GM23338 (cell line): ENCODE measurements at regions not wholly inside any gene's neighbourhood (a gene's known extent, or its start where the extent isn't known, plus 50 kb on each side); places are given as distances from the start of the nearest gene placed in this dataset.

Experiments used
- ATAC-seq: fragments of 200-7000 bp; cut with Tn5 transposase; 3 replicates; pipeline ENCODE4 v1.9.1; 2020
- DNase-seq: peaks from one replicate; pipeline ENCODE4 v3.0.0-alpha.2; 2015; ENCODE audit warnings: low spot score
- H2AFZ ChIP-seq: fragments of 200-600 bp; sonication (generic); 2 replicates; pipeline ENCODE4 v1.8.0; 2016; ENCODE audit warnings: antibody characterized with exemption, mild to moderate bottlenecking, moderate library complexity
- H3F3A ChIP-seq: fragments of 200-600 bp; sonication (generic); replicated peaks from 2 replicates; pipeline ENCODE4 v1.8.0; 2017; ENCODE audit warnings: antibody characterized with exemption, mixed run types, low read depth
- H3K27ac ChIP-seq: fragments of 200-600 bp; sonication (generic); 2 replicates; pipeline ENCODE4 v1.6.1; 2016; ENCODE audit warnings: low read depth
- H3K27me3 ChIP-seq: fragments of 200-600 bp; sonication (generic); 2 replicates; pipeline ENCODE4 v1.8.0; 2016; ENCODE audit warnings: mild to moderate bottlenecking, mixed run types, moderate library complexity; ENCODE audit not compliant: insufficient read depth
- H3K36me3 ChIP-seq: fragments of 200-600 bp; sonication (generic); 2 replicates; pipeline ENCODE4 v1.8.0; 2016; ENCODE audit warnings: mild to moderate bottlenecking; ENCODE audit not compliant: insufficient read depth
- H3K4me1 ChIP-seq: fragments of 200-600 bp; sonication (generic); 2 replicates; pipeline ENCODE4 v1.8.0; 2016; ENCODE audit warnings: mild to moderate bottlenecking, moderate library complexity; ENCODE audit not compliant: insufficient read depth
- H3K4me2 ChIP-seq: fragments of 200-600 bp; sonication (generic); 2 replicates; pipeline ENCODE4 v1.7.1; 2017; ENCODE audit warnings: mixed run types
- H3K4me3 ChIP-seq: fragments of 200-600 bp; sonication (generic); 2 replicates; pipeline ENCODE4 v1.6.1; 2016; ENCODE audit warnings: mixed run types
- H3K79me2 ChIP-seq: fragments of 200-600 bp; sonication (generic); replicated peaks from 2 replicates; pipeline ENCODE4 v1.8.0; 2017; ENCODE audit warnings: mild to moderate bottlenecking; ENCODE audit not compliant: insufficient read depth
- H3K9me2 ChIP-seq: fragments of 200-600 bp; sonication (generic); 2 replicates; pipeline ENCODE4 v1.8.0; 2017; ENCODE audit not compliant: insufficient read depth
- H4K20me1 ChIP-seq: fragments of 200-600 bp; sonication (generic); replicated peaks from 2 replicates; pipeline ENCODE4 v1.8.0; 2017; ENCODE audit warnings: mild to moderate bottlenecking; ENCODE audit not compliant: insufficient read depth
- H3K27ac Mint-ChIP-seq: 2 replicates; pipeline ENCODE4 v1.8.0; 2020; ENCODE audit warnings: inconsistent platforms, mild to moderate bottlenecking, moderate library complexity, mixed read lengths
- H3K27me3 Mint-ChIP-seq: 3 replicates; pipeline ENCODE4 v1.8.0; 2022; ENCODE audit warnings: low read depth, mild to moderate bottlenecking, moderate library complexity, mixed read lengths, inconsistent platforms; ENCODE audit not compliant: insufficient read depth, poor library complexity
- H3K36me3 Mint-ChIP-seq: 3 replicates; pipeline ENCODE4 v1.8.0; 2021; ENCODE audit warnings: low read depth, mild to moderate bottlenecking, inconsistent platforms, moderate library complexity, mixed read lengths
- H3K4me1 Mint-ChIP-seq: 3 replicates; pipeline ENCODE4 v1.8.0; 2020; ENCODE audit warnings: mild to moderate bottlenecking, inconsistent platforms, mixed read lengths
- H3K4me3 Mint-ChIP-seq: 3 replicates; pipeline ENCODE4 v1.8.0; 2021; ENCODE audit warnings: moderate library complexity, mild to moderate bottlenecking, inconsistent platforms, mixed read lengths
- H3K9me3 Mint-ChIP-seq: 3 replicates; pipeline ENCODE4 v1.8.0; 2020; ENCODE audit warnings: moderate library complexity, mild to moderate bottlenecking, inconsistent platforms, mixed read lengths
- CREB1 ChIP-seq: fragments of 250-450 bp; sonication (Bioruptor Pico); IDR thresholded peaks from 2 replicates; pipeline ENCODE4 v1.5.0; 2020; ENCODE audit warnings: low read depth, mild to moderate bottlenecking, moderate library complexity
- ETS1 ChIP-seq: IDR thresholded peaks from 2 replicates; pipeline ENCODE4 v1.6.1; 2016; ENCODE audit warnings: antibody characterized with exemption
- EZH2 ChIP-seq: fragments of 200-600 bp; sonication (generic); IDR thresholded peaks from one replicate; pipeline ENCODE4 v1.8.0; 2017; ENCODE audit warnings: antibody characterized with exemption, mild to moderate bottlenecking, low read depth; ENCODE audit not compliant: unreplicated experiment
- EZH2phosphoT487 ChIP-seq: fragments of 200-600 bp; sonication (generic); IDR thresholded peaks from one replicate; pipeline ENCODE4 v1.8.1; 2018; ENCODE audit warnings: antibody characterized with exemption; ENCODE audit not compliant: unreplicated experiment
- JUNB ChIP-seq: IDR thresholded peaks from one replicate; pipeline ENCODE4 v1.6.1; 2016; ENCODE audit warnings: antibody characterized with exemption; ENCODE audit not compliant: unreplicated experiment
- NANOG ChIP-seq: IDR thresholded peaks from 2 replicates; pipeline ENCODE4 v1.6.1; 2016; ENCODE audit warnings: antibody characterized with exemption, borderline replicate concordance
- POLR2AphosphoS5 ChIP-seq: IDR thresholded peaks from 2 replicates; pipeline ENCODE4 v1.6.1; 2016; ENCODE audit warnings: antibody characterized with exemption, low read depth
- REST ChIP-seq: IDR thresholded peaks from one replicate; pipeline ENCODE4 v1.6.1; 2018; ENCODE audit warnings: antibody characterized with exemption; ENCODE audit not compliant: unreplicated experiment
- STAT1 ChIP-seq: IDR thresholded peaks from one replicate; pipeline ENCODE4 v1.6.1; 2016; ENCODE audit warnings: antibody characterized with exemption; ENCODE audit not compliant: unreplicated experiment
- ZNF114 ChIP-seq: fragments of 250-450 bp; sonication (Bioruptor Pico); IDR thresholded peaks from 2 replicates; pipeline ENCODE4 v1.5.0; 2020; ENCODE audit warnings: mild to moderate bottlenecking, moderate library complexity
- ZNF331 ChIP-seq: fragments of 250-450 bp; sonication (Bioruptor Pico); IDR thresholded peaks from 2 replicates; pipeline ENCODE4 v1.5.0; 2020; ENCODE audit warnings: low read depth, mild to moderate bottlenecking, moderate library complexity
- ZNF462 ChIP-seq: fragments of 250-450 bp; sonication (Bioruptor Pico); IDR thresholded peaks from 2 replicates; pipeline ENCODE4 v1.5.0; 2020; ENCODE audit warnings: mild to moderate bottlenecking, moderate library complexity

GRCh38 chr1:78359666-78360065, 131.1 kb upstream of the PTGFR start:
- ATAC-seq (no peak), DNase-seq (no peak)
- Mint-ChIP-seq H3K27ac (no peak overlapping the region), H3K4me3 (no peak overlapping the region), H3K36me3 (no peaks in the 10 kb centered on the region), H3K4me1 (no peaks in the 10 kb centered on the region), H3K27me3 (peaks cover 3% of the 10 kb centered on the region), H3K9me3 (no peaks in the 10 kb centered on the region)
- Histone ChIP-seq H3K9me2 (no peaks in the 10 kb centered on the region), H3K4me1 (no peaks in the 10 kb centered on the region), H3K36me3 (no peaks in the 10 kb centered on the region), H4K20me1 (no peaks in the 10 kb centered on the region), H3K4me3 (no peak overlapping the region), H3K4me2 (no peak overlapping the region), H3K79me2 (no peaks in the 10 kb centered on the region), H3K27me3 (no peaks in the 10 kb centered on the region), H3F3A (no peaks in the 10 kb centered on the region), H3K27ac (no peak overlapping the region), H2AFZ (no peak overlapping the region)
- TF ChIP-seq POLR2AphosphoS5 (no peak), STAT1 (no peak), REST (no peak), JUNB (no peak), EZH2phosphoT487 (no peak), EZH2 (no peak), ETS1 (no peak)

GRCh38 chr1:78360584-78360983, 130.2 kb upstream of the PTGFR start:
- Histone ChIP-seq H3K9me2 (0 out of 2 replicates have a peak, but pooled peaks cover 1% of the 10 kb centered on the region), H2AFZ (no peak overlapping the region), H4K20me1 (no peaks in the 10 kb centered on the region), H3K4me1 (no peaks in the 10 kb centered on the region), H3F3A (no peaks in the 10 kb centered on the region), H3K27me3 (no peaks in the 10 kb centered on the region), H3K4me3 (no peak overlapping the region), H3K79me2 (no peaks in the 10 kb centered on the region), H3K27ac (no peak overlapping the region), H3K36me3 (no peaks in the 10 kb centered on the region), H3K4me2 (no peak overlapping the region)
- DNase-seq (no peak), ATAC-seq (no peak)
- no peak overlapping the region for H3K27ac Mint-ChIP-seq
- no peaks in the 10 kb centered on the region for H3K4me1 Mint-ChIP-seq
- no peak overlapping the region for H3K4me3 Mint-ChIP-seq
- no peaks in the 10 kb centered on the region for H3K36me3 Mint-ChIP-seq
- no peaks in the 10 kb centered on the region for H3K9me3 Mint-ChIP-seq
- H3K27me3 Mint-ChIP-seq, result peaks cover 3% of the 10 kb centered on the region
- TF ChIP-seq POLR2AphosphoS5 (no peak), NANOG (no peak), ZNF331 (CRISPR knock-in tag) (no peak), JUNB (no peak), CREB1 (no peak), ZNF114 (CRISPR knock-in tag) (no peak), STAT1 (no peak), ZNF462 (CRISPR knock-in tag) (no peak)
